NK-92 (cell line): ENCODE measurements at regions not wholly inside any gene's neighbourhood (a gene's known extent, or its start where the extent isn't known, plus 50 kb on each side); places are given as distances from the start of the nearest gene placed in this dataset.

Source experiments
- DNase-seq: peaks from one replicate; lab custom pipeline; 2025; ENCODE audit not compliant: unreplicated experiment; lab: John Stamatoyannopoulos, UW

- DNase-seq = no peak
Observed at GRCh38 chrX:38856670-38857265, 55.5 kb downstream of the MID1IP1 start.

GRCh38 chrX:38857736-38858523 lies 56.7 kb downstream of the MID1IP1 start:
- no peak for DNase-seq

- no peak for DNase-seq
Observed at GRCh38 chrX:38859602-38860001, 58.3 kb downstream of the MID1IP1 start.

GRCh38 chrX:38860106-38861013 lies 59.1 kb downstream of the MID1IP1 start:
- no peak for DNase-seq

- DNase-seq = no peak
Observed at GRCh38 chrX:38861489-38861888, 60.2 kb downstream of the MID1IP1 start.

- DNase-seq = no peak
Observed at GRCh38 chrX:38862100-38862499, 60.8 kb downstream of the MID1IP1 start.

- no peak for DNase-seq
Observed at GRCh38 chrX:38864165-38864564, 62.9 kb downstream of the MID1IP1 start.

GRCh38 chrX:38868321-38868720 lies 67.1 kb downstream of the MID1IP1 start:
- no peak for DNase-seq

- no peak for DNase-seq
Observed at GRCh38 chrX:38868941-38869401, 67.7 kb downstream of the MID1IP1 start.

GRCh38 chrX:38870361-38870895 lies 69.2 kb downstream of the MID1IP1 start:
- no peak for DNase-seq

- no peak for DNase-seq
Observed at GRCh38 chrX:38871129-38872029, 70.1 kb downstream of the MID1IP1 start.

GRCh38 chrX:38877366-38877765 lies 76.1 kb downstream of the MID1IP1 start:
- DNase-seq = no peak

- DNase-seq = no peak
Observed at GRCh38 chrX:38878641-38879340, 77.5 kb downstream of the MID1IP1 start.

- DNase-seq = no peak
Observed at GRCh38 chrX:38879631-38880220, 78.5 kb downstream of the MID1IP1 start.

- DNase-seq = no peak
Observed at GRCh38 chrX:38880296-38880854, 79.1 kb downstream of the MID1IP1 start.

- DNase-seq = no peak
Observed at GRCh38 chrX:38881066-38881465, 79.8 kb downstream of the MID1IP1 start.

- no peak for DNase-seq
Observed at GRCh38 chrX:38881727-38882126, 80.5 kb downstream of the MID1IP1 start.

- no peak for DNase-seq
Observed at GRCh38 chrX:38882894-38883626, 81.8 kb downstream of the MID1IP1 start.
